H1 (cell line): ENCODE measurements at regions not wholly inside any gene's neighbourhood (a gene's known extent, or its start where the extent isn't known, plus 50 kb on each side); places are given as distances from the start of the nearest gene placed in this dataset.

Experiments used
- EZH2 ChIP-seq: fragments of 200-600 bp; sonication (generic); IDR thresholded peaks from 2 replicates; pipeline ENCODE4 v1.7.1; 2012; ENCODE audit warnings: low read depth, mild to moderate bottlenecking, moderate library complexity, low read length, inconsistent platforms; ENCODE audit not compliant: severe bottlenecking
- GTF2F1 ChIP-seq: IDR thresholded peaks from 2 replicates; pipeline ENCODE4 v1.6.1; 2012; ENCODE audit warnings: low read depth, low read length, improper control_type of control experiment, borderline replicate concordance
- NANOG ChIP-seq: IDR thresholded peaks from 2 replicates; pipeline ENCODE4 v1.6.1; 2011; ENCODE audit warnings: low read length, low read depth, mild to moderate bottlenecking, inconsistent platforms; ENCODE audit not compliant: insufficient read depth, poor library complexity, severe bottlenecking
- POLR2AphosphoS5 ChIP-seq: IDR thresholded peaks from 2 replicates; pipeline ENCODE4 v1.6.1; 2011; ENCODE audit warnings: low read depth, low read length
- SIRT6 ChIP-seq: IDR thresholded peaks from one replicate; pipeline ENCODE4 v1.7.1; 2012; ENCODE audit warnings: low read length, inconsistent platforms
- SP1 ChIP-seq: IDR thresholded peaks from 2 replicates; pipeline ENCODE4 v1.6.1; 2011; ENCODE audit warnings: low read depth, low read length

DNA sequence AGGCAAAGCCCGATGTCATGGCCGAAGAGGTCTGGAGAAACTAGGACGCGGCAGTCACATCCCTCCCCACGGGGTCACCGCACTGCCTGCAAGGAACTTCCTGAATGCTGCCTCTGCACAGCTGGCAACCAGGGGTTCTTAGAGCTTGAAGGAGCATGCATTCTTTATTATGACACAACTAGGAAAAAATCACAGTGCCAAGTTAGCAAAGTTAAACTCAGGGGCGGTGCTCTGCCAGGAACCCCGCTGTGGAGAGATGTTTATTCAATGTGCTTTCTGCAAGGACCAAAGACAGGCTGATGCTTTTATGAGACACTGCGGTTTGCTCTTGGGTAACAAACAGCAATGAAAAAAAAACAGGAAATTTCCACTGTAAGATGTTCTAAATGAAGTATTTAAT, 287.3 kb upstream of the FOXQ1 start (continued):
- no peak for TF ChIP-seq POLR2AphosphoS5
- no peak for TF ChIP-seq EZH2
- no peak for TF ChIP-seq SP1
- no peak for TF ChIP-seq NANOG
- no peak for TF ChIP-seq GTF2F1
- no peak for TF ChIP-seq SIRT6
